Breast epithelium (tissue), 3 donors: ENCODE measurements at regions not wholly inside any gene's neighbourhood (a gene's known extent, or its start where the extent isn't known, plus 50 kb on each side); places are given as distances from the start of the nearest gene placed in this dataset.

ENCODE experiments used
- POLR2A ChIP-seq: fragments of 450-650 bp; IDR thresholded peaks from one replicate; pipeline ENCODE4 v1.6.1; 2016; ENCODE audit warnings: antibody characterized with exemption, mild to moderate bottlenecking, moderate library complexity
- TF ChIP-seq, protein P1 (sequence below), 3 donors: fragments of 450-650 bp; IDR thresholded peaks; one replicate each; pipeline ENCODE4 v1.5.1; 2016 to 2017; ENCODE audit warnings: antibody characterized with exemption in 3 of 3, mild to moderate bottlenecking in 3 of 3, moderate library complexity in 3 of 3

DNA sequence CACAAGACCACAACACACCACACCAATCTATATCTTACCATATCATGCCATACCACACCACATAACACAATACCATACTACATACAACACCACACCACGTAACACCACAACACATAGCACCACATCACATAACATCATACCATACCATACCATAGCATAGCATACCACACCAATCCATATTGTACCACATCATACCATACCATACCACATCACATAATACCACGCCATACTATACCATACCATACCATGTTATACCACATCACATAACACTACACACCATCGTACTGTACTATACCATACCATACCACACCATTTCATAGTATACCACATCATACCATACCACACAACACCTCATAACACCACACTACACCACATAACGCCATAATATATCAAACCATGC lies 335.2 kb upstream of the VWC2 start:
- no peak for TF ChIP-seq POLR2A
- TF ChIP-seq, protein P1, sequence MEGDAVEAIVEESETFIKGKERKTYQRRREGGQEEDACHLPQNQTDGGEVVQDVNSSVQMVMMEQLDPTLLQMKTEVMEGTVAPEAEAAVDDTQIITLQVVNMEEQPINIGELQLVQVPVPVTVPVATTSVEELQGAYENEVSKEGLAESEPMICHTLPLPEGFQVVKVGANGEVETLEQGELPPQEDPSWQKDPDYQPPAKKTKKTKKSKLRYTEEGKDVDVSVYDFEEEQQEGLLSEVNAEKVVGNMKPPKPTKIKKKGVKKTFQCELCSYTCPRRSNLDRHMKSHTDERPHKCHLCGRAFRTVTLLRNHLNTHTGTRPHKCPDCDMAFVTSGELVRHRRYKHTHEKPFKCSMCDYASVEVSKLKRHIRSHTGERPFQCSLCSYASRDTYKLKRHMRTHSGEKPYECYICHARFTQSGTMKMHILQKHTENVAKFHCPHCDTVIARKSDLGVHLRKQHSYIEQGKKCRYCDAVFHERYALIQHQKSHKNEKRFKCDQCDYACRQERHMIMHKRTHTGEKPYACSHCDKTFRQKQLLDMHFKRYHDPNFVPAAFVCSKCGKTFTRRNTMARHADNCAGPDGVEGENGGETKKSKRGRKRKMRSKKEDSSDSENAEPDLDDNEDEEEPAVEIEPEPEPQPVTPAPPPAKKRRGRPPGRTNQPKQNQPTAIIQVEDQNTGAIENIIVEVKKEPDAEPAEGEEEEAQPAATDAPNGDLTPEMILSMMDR (IDR thresholded peaks at IDR 0.05), result no peak
